Kidney (tissue), 13 donors: ENCODE measurements at regions not wholly inside any gene's neighbourhood (a gene's known extent, or its start where the extent isn't known, plus 50 kb on each side); places are given as distances from the start of the nearest gene placed in this dataset.
A peak's percentile ranks its signal among the peaks of the same experiment; 100 is the strongest.

Source experiments
- DNase-seq, 5 donors: peaks; one replicate each; pipeline ENCODE4 v3.0.0-alpha.2; 2013 to 2020
- FAIRE-seq: peaks from 2 replicates; lab custom pipeline; 2012; peaks lifted over from hg19 to GRCh38; lab: Jason Lieb, UNC
- H3K27ac ChIP-seq, 2 donors: one replicate each; pipeline ENCODE4 v1.7.0; 2013; ENCODE audit warnings: low read depth in 2 of 2, low read length in 2 of 2, inconsistent platforms in 1 of 2
- H3K27me3 ChIP-seq: one replicate; pipeline ENCODE4 v1.7.1; 2013; ENCODE audit warnings: low read length, inconsistent platforms; ENCODE audit not compliant: control insufficient read depth, insufficient read depth
- H3K36me3 ChIP-seq, 3 donors: one replicate each; pipeline versions ENCODE4 v1.7.0 to v1.7.1; 2013; ENCODE audit warnings: low read length in 3 of 3, control low read depth in 1 of 3, inconsistent platforms in 1 of 3; ENCODE audit not compliant: insufficient read depth in 3 of 3, control insufficient read depth in 2 of 3
- H3K4me1 ChIP-seq, 3 donors: one replicate each; pipeline versions ENCODE4 v1.7.0 to v1.7.1; 2013; ENCODE audit warnings: low read length in 3 of 3, inconsistent platforms in 1 of 3, low read depth in 1 of 3; ENCODE audit not compliant: control insufficient read depth in 2 of 3, insufficient read depth in 2 of 3
- H3K4me3 ChIP-seq, 3 donors: one replicate each; pipeline versions ENCODE4 v1.7.0 to v1.8.1; 2013; ENCODE audit warnings: low read length in 3 of 3, control low read depth in 1 of 3, inconsistent platforms in 1 of 3
- H3K9ac ChIP-seq, 3 donors: one replicate each; pipeline versions ENCODE4 v1.7.0 to v1.7.1; 2013; ENCODE audit warnings: low read length in 3 of 3, control low read depth in 1 of 3, inconsistent platforms in 1 of 3
- H3K9me3 ChIP-seq, 3 donors: one replicate each; pipeline versions ENCODE4 v1.7.0 to v1.7.1; 2013; ENCODE audit warnings: low read length in 3 of 3, control low read depth in 1 of 3, inconsistent platforms in 1 of 3; ENCODE audit not compliant: control insufficient read depth in 2 of 3, insufficient read depth in 1 of 3
- intact Hi-C: fragments of 100-400 bp; cut with DNase I; formaldehyde crosslinking; loops from one replicate; pipeline ENCODE4 v1.11.1; 2022
- TF ChIP-seq, protein P1 (sequence below): IDR thresholded peaks from 3 replicates; pipeline ENCODE4 v1.5.1; 2012; ENCODE audit warnings: mild to moderate bottlenecking, moderate library complexity, borderline replicate concordance; ENCODE audit not compliant: insufficient read depth; ENCODE audit errors: extremely low read depth
- donor health status: control.
- donor health status: control.
- donor health status: control.
- donor health status: control.
- donor health status: control.
- donor health status: DM: yes; HTN: yes; CAD: no.
- donor health status: Normal renal cell carcinoma (clear cell type).

DNA sequence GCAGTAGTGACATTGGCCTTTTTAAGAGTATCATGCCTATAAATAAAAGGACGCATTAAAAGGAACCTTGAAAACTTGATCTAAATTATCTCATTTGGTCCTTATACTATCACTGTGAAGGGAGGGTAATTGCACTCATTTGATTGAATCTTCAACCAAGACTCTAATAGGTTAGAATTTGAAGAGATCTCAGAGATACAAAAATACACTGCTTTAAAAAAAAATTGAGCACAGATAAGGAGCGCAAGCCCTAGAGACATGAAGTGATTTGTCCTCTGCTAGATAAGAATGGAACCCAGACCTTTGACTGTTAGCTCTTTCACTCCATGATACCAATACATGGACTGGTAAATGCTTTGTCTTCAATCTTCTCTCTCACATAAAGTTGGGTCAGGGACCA, 58.2 kb upstream of the RXFP2 start:
- no peak for DNase-seq
- H3K9ac ChIP-seq = no peak overlapping the region
- no peaks in the 10 kb centered on the region for H3K27me3 ChIP-seq
- no peaks in the 10 kb centered on the region for H3K36me3 ChIP-seq
- no peaks in the 10 kb centered on the region for H3K4me1 ChIP-seq
- H3K27ac ChIP-seq = no peak overlapping the region
- TF ChIP-seq, protein P1, sequence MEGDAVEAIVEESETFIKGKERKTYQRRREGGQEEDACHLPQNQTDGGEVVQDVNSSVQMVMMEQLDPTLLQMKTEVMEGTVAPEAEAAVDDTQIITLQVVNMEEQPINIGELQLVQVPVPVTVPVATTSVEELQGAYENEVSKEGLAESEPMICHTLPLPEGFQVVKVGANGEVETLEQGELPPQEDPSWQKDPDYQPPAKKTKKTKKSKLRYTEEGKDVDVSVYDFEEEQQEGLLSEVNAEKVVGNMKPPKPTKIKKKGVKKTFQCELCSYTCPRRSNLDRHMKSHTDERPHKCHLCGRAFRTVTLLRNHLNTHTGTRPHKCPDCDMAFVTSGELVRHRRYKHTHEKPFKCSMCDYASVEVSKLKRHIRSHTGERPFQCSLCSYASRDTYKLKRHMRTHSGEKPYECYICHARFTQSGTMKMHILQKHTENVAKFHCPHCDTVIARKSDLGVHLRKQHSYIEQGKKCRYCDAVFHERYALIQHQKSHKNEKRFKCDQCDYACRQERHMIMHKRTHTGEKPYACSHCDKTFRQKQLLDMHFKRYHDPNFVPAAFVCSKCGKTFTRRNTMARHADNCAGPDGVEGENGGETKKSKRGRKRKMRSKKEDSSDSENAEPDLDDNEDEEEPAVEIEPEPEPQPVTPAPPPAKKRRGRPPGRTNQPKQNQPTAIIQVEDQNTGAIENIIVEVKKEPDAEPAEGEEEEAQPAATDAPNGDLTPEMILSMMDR = no peak
- H3K9me3 ChIP-seq = no peaks in the 10 kb centered on the region
- intact Hi-C loops = no loop called here
- no peak overlapping the region for H3K4me3 ChIP-seq
- FAIRE-seq = no peak

DNA sequence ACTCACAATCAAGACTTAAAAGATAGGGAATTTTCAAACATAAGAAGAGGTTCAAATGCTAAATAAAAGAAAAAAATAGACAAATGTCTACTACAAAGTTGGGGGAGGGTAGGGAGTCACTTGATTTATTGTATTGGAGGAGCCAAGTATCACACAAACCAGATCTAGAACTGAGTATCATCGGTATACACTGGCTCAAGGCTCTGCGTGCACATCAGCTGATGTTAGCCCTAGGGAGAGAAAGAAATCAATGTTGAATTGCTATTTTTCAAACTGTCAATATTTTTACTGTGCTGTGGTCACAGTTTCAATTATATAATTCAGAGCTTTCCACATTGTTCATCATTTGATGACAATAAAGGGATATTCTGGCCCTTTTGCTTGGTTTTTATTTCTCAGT, 54.9 kb upstream of the RXFP2 start:
- no peak overlapping the region for H3K9ac ChIP-seq
- TF ChIP-seq, protein P1 = no peak
- no peaks in the 10 kb centered on the region for H3K4me1 ChIP-seq
- no peak overlapping the region for H3K4me3 ChIP-seq
- no peaks in the 10 kb centered on the region for H3K27me3 ChIP-seq
- FAIRE-seq (no peak), DNase-seq (no peak)
- H3K36me3 ChIP-seq = no peaks in the 10 kb centered on the region
- H3K27ac ChIP-seq = no peak overlapping the region
- intact Hi-C loops = no loop called here
- H3K9me3 ChIP-seq = no peaks in the 10 kb centered on the region

DNA sequence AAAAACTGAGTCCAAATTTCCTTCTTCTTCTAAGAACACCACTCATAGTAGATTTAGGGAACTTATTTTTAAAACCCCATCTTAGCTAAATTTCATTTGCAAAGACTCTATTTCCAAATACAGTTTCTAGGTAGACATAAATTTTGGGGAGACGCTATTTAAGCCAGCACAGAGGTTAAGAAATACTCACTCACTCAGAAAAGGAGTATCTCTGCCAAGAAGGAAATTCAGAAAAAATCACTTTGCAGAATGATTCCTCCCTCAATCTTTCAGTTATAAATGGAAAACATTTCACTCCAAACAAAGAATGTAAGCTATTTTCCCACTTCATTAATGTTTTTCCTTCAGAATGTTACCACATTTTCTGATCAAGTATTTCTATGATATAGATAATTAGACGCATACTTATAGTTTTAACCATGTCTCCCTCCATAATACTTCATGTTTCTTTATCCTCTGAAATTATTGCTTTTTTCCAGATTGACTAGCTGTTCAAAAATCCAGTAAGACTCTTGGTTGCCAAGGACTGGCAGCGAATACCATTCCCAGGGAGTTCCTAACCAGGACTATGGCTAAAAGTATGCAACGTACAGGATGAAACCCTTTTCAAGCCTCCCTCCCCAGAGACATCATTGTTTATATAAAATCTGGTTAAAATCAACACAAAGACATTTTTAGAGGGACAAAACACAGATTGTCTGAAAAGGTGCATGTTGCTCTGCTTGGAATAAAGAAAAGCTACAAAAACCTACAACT, 52.5 kb upstream of the RXFP2 start:
- intact Hi-C loops = no loop called here
- Histone ChIP-seq H3K27ac (no peak overlapping the region), H3K9me3 (no peaks in the 10 kb centered on the region), H3K27me3 (no peaks in the 10 kb centered on the region), H3K4me3 (no peak overlapping the region), H3K36me3 (no peaks in the 10 kb centered on the region), H3K4me1 (no peaks in the 10 kb centered on the region), H3K9ac (no peak overlapping the region)
- DNase-seq (peak in 1 of 5 donors; percentile 45), FAIRE-seq (no peak)
- TF ChIP-seq, protein P1 = no peak
